Stomach (tissue), 4 donors: ENCODE measurements at regions not wholly inside any gene's neighbourhood (a gene's known extent, or its start where the extent isn't known, plus 50 kb on each side); places are given as distances from the start of the nearest gene placed in this dataset.

Experiments
- CTCF ChIP-seq, 7 experiments: fragments of 450-650 bp in 4 of 7; fragments of 200-600 bp in 3 of 7; sonication (generic) in 3 of 7; IDR thresholded peaks; one replicate each; pipeline ENCODE4 v1.5.1; 2016 to 2019; ENCODE audit warnings: antibody characterized with exemption in 7 of 7, control low read depth in 2 of 7, mild to moderate bottlenecking in 1 of 7
- EP300 ChIP-seq: sonication (generic); formaldehyde crosslinking; IDR thresholded peaks from one replicate; pipeline ENCODE4 v1.6.1; 2017; ENCODE audit warnings: antibody characterized with exemption

- TF ChIP-seq CTCF (IDR thresholded peaks at IDR 0.05), result no peak
- TF ChIP-seq EP300, result no peak
Observed at GRCh38 chr3:176967522-176967921, 229.8 kb downstream of the TBL1XR1 start.
